GM12891 (cell line): ENCODE measurements at regions not wholly inside any gene's neighbourhood (a gene's known extent, or its start where the extent isn't known, plus 50 kb on each side); places are given as distances from the start of the nearest gene placed in this dataset.
"Not testable (repeated sequence)": the region's sequence is repeated elsewhere in the genome, so short reads cannot be mapped to it uniquely, and the experiment has no call there.

Experiments
- POLR2A ChIP-seq: IDR thresholded peaks from 2 replicates; pipeline ENCODE4 v1.6.1; 2011; ENCODE audit warnings: low read depth, low read length, control low read depth
- SPI1 ChIP-seq: IDR thresholded peaks from 2 replicates; pipeline ENCODE4 v1.6.1; 2011; ENCODE audit warnings: low read depth, low read length, control low read depth
- TAF1 ChIP-seq: IDR thresholded peaks from 2 replicates; pipeline ENCODE4 v1.6.1; 2011; ENCODE audit warnings: low read depth, low read length, control low read depth

DNA sequence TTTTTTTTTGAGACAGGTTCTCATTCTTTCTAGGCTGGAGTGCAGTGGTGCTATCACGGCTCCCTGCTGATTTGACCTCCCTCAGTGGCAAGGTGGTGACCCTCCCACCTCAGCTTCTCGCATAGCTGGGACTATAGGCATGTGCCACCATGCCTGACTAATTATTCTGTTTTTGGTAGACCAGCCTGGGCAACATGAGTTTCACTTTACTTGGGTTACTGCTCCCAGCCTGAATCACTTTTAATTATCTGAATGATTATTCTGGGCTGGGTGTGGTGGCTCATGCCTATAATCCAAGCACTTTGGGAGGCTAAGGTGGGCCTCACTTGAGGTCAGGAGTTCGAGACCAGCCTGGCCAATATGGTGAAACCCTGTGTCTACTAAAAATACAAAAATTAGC is 308.2 kb downstream of the TYW1 start:
- not testable (repeated sequence) for TF ChIP-seq TAF1, SPI1, POLR2A
